PFSK-1 (cell line): ENCODE measurements at regions not wholly inside any gene's neighbourhood (a gene's known extent, or its start where the extent isn't known, plus 50 kb on each side); places are given as distances from the start of the nearest gene placed in this dataset.

Experiments used
- FOXP2 ChIP-seq: optimal IDR thresholded peaks from 2 replicates; pipeline ENCODE3; 2011; ENCODE audit warnings: borderline replicate concordance, control low read depth, inconsistent platforms; ENCODE audit not compliant: insufficient read depth; ENCODE audit errors: extremely low read length, extremely low read depth
- POLR2AphosphoS5 ChIP-seq: IDR thresholded peaks from 2 replicates; pipeline ENCODE4 v1.6.1; 2012; ENCODE audit warnings: low read depth, mild to moderate bottlenecking, control low read depth, low read length, moderate library complexity
- REST ChIP-seq, 2 experiments: IDR thresholded peaks; 2 replicates each; pipeline versions ENCODE4 v1.6.1 to v1.8.0; 2011 to 2012; ENCODE audit warnings: low read depth in 2 of 2, low read length in 2 of 2, control low read depth in 1 of 2, inconsistent platforms in 1 of 2, mild to moderate bottlenecking in 1 of 2, moderate library complexity in 1 of 2; ENCODE audit not compliant: insufficient read depth in 1 of 2
- SIN3A ChIP-seq: IDR thresholded peaks from 2 replicates; pipeline ENCODE4 v1.6.1; 2012; ENCODE audit warnings: mild to moderate bottlenecking, low read length, moderate library complexity, borderline replicate concordance; ENCODE audit not compliant: insufficient read depth
- TAF1 ChIP-seq: IDR thresholded peaks from 2 replicates; pipeline ENCODE4 v1.6.1; 2012; ENCODE audit warnings: low read length, control low read depth, borderline replicate concordance; ENCODE audit not compliant: insufficient read depth

- TF ChIP-seq POLR2AphosphoS5 (no peak), REST (IDR thresholded peaks at IDR 0.05; ENCODE audit: insufficient read depth in 1 of 2, low read depth in 2 of 2, low read length in 2 of 2) (no peak), SIN3A (no peak), FOXP2 (no peak), TAF1 (no peak)
Measured at GRCh38 chr2:193841384-193842150, 1646.8 kb upstream of the TMEFF2 start.

GRCh38 chr2:193837111-193837738 is 1642.5 kb upstream of the TMEFF2 start:
- TF ChIP-seq FOXP2 (no peak), POLR2AphosphoS5 (no peak), REST (IDR thresholded peaks at IDR 0.05; ENCODE audit: insufficient read depth in 1 of 2, low read depth in 2 of 2, low read length in 2 of 2) (no peak), SIN3A (no peak), TAF1 (no peak)

- TF ChIP-seq FOXP2 = no peak
- TF ChIP-seq TAF1 = no peak
- TF ChIP-seq SIN3A = no peak
- no peak for TF ChIP-seq POLR2AphosphoS5
- TF ChIP-seq REST (IDR thresholded peaks at IDR 0.05; ENCODE audit: insufficient read depth in 1 of 2, low read depth in 2 of 2, low read length in 2 of 2) = no peak
Measured at GRCh38 chr2:193824474-193824873, 1629.7 kb upstream of the TMEFF2 start.

- no peak for TF ChIP-seq POLR2AphosphoS5
- TF ChIP-seq FOXP2 = no peak
- no peak for TF ChIP-seq TAF1
- no peak for TF ChIP-seq REST (IDR thresholded peaks at IDR 0.05; ENCODE audit: insufficient read depth in 1 of 2, low read depth in 2 of 2, low read length in 2 of 2)
- no peak for TF ChIP-seq SIN3A
Measured at GRCh38 chr2:193818801-193819499, 1624.2 kb upstream of the TMEFF2 start.
